OCI-LY3 (cell line): ENCODE measurements at regions not wholly inside any gene's neighbourhood (a gene's known extent, or its start where the extent isn't known, plus 50 kb on each side); places are given as distances from the start of the nearest gene placed in this dataset.

ENCODE experiments used
- EZH2phosphoT487 ChIP-seq: fragments of 200-600 bp; shearing (Covaris generic); IDR thresholded peaks from 2 replicates; pipeline ENCODE4 v1.6.1; 2018; ENCODE audit warnings: antibody characterized with exemption, mixed run types, low read depth
- TF ChIP-seq, protein P1 (sequence below): fragments of 200-600, 300-600 bp; sonication (generic); IDR thresholded peaks from 2 replicates; pipeline ENCODE4 v1.5.1; 2014; ENCODE audit warnings: antibody characterized with exemption, low read length, low read depth

DNA sequence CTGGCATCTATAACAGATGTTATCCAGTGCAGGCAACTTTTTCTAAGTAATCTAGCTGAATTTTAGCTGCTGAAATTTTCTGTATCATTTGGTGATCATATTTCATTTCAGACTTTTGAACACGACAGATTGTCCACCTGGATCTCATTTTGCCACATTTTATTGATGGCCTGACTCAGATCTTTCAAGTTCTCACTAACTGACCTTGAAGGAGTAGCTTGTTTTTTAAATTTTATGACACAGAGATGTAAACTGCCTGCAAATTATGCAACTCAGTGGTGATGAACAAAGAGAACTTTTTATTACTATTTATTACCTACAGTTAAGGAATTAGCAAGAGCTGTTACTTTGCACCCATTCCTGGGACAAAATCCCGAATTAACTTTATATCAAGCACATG, 366.4 kb downstream of the PAX1 start:
- no peak for TF ChIP-seq EZH2phosphoT487
- TF ChIP-seq, protein P1, sequence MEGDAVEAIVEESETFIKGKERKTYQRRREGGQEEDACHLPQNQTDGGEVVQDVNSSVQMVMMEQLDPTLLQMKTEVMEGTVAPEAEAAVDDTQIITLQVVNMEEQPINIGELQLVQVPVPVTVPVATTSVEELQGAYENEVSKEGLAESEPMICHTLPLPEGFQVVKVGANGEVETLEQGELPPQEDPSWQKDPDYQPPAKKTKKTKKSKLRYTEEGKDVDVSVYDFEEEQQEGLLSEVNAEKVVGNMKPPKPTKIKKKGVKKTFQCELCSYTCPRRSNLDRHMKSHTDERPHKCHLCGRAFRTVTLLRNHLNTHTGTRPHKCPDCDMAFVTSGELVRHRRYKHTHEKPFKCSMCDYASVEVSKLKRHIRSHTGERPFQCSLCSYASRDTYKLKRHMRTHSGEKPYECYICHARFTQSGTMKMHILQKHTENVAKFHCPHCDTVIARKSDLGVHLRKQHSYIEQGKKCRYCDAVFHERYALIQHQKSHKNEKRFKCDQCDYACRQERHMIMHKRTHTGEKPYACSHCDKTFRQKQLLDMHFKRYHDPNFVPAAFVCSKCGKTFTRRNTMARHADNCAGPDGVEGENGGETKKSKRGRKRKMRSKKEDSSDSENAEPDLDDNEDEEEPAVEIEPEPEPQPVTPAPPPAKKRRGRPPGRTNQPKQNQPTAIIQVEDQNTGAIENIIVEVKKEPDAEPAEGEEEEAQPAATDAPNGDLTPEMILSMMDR: no peak
